HG03575 (cell line): ENCODE measurements at regions not wholly inside any gene's neighbourhood (a gene's known extent, or its start where the extent isn't known, plus 50 kb on each side); places are given as distances from the start of the nearest gene placed in this dataset.
"Not testable (repeated sequence)": the region's sequence is repeated elsewhere in the genome, so short reads cannot be mapped to it uniquely, and the experiment has no call there.

Experiments used
- ATAC-seq: cut with Tn5 transposase; IDR thresholded peaks from one replicate; pipeline ENCODE4 v1.9.1; 2021; ENCODE audit not compliant: unreplicated experiment, insufficient number of reproducible peaks, low FRiP score; ENCODE audit errors: extremely low read depth

DNA sequence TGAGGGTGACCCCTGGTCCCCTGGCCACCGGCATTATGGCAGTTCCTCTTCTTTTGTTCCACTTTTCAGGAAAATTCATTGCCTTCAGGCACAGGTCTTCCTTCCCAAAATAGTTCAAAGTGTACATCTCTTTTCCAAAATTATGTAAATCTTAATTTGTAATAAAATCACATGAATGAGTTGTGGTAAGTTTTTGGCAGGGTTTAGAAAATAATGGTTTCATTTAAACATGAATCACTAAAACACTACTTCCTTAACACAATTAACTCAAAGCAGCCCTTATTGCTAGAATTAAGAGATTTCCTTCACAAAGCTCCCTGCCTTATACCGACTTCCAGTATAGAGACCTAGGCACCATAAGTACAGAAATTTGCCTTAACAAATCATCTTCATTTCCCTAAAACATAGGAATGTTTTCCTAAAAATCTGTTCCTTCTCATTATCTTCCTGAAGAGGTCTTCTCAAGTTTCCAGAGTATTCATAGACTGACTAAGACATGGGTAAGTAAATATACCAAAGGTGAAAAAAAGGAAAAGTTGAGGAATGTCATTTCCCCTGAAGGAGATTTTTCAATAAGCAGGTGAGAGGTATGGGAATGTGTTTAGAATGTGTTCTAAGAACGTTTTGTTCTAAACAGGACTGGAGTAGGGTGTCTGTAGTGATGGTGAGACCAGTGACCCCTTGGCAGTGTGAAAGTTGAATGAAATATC lies 148.2 kb upstream of the CITED2 start:
- no peak for ATAC-seq

DNA sequence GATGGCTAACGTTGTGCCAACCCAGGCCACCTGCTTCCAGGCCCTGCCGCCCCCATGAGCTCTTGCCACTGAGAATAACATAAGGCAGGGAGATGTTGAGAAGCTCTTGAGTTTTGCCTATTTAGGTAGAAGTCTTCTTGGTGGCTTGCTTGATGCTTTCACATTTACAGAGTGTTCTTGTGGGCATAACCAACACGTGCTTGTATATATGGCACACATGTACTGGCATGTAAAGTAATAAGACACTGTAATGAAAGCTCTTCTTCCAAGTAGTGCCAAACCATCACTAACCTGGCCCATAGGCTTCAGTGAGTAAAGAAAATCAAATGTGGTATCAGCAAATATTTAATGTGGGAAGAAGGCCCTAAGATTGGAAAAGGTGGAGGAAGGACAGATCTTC lies 146.9 kb upstream of the CITED2 start:
- ATAC-seq: no peak

DNA sequence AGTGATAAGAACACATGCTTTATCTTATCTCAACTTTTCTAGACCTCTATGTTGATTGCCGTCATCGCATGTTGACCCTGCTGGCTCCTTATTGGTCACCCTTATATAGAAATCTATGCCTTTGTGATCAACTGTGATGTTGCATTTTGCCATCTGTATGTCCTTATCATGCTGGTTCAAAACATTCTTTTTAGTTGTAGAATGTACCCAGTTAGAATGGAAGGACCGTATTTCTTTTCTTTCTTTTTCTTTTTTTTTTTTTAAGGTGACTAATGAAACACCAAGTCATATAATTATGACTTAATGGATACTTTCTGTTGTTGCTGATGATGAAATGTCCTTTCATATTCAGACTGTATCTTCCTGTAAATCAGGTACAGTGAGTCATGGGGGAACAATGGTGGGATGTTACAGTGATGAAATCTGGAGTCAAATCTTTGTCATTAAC lies 145.9 kb upstream of the CITED2 start:
- no peak for ATAC-seq

DNA sequence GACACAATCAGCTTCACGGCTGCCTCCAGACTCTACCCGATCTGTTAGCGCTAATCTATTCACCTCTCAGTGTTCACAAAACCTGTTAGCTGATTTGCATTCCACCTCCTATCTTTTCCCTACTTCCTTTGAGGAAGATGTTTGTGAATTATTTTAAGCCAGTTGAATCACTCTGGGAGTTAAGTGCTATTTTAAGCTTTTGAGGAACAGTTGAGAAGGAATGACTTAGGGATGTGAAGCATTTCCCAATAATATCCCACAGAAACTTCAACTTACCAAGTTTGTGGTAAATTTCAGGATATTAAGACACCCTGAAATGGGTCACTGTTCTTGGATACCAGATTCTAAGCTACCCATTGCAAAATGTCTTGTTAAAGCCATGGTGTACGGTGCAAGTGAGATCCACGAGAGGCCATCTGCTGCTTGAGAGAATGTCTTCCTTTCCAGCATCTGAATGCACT lies 145.2 kb upstream of the CITED2 start:
- ATAC-seq: no peak

DNA sequence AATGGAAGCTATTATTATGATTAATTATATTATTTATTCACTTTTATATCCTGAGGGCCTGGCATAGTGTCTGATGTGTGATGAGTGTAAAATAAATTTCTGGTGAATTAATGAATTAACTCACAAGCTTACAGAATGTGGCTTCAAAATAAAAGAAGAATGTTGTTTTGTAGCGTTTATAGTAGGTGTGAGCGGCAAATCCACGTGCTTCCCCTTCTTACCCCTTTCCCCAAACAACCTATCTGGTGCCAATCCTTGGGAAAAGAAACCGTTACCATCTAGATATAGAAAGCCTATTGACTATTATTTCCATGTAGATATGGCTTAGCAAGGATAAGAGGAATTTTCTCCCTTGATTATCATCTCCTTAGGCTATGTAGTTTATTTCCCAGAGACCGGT lies 144.6 kb upstream of the CITED2 start:
- ATAC-seq: no peak

DNA sequence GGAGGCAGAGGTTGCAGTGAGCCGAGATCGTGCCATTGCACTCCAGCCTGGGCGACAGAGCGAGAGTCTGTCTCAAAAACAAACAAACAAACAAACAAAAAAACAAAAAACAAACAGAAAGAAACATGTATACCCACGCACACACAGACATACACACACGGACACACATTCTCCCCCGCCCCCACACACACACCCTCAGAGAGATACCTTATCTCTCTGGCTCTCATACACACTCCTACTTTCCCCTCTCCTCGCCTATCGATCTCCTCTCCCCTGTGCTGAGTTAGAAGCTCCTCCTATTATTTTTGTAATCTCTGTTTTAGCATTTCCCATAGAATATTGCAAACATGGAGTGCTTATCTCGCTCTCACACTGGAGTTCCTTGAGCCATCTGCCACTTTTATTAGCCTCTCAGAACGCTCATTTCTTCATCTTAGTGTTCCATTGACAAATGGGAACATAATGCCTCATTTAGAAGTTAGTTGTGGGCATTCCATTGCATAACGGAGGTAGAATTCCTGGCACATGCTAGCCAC lies 144.2 kb upstream of the CITED2 start:
- ATAC-seq: no peak

DNA sequence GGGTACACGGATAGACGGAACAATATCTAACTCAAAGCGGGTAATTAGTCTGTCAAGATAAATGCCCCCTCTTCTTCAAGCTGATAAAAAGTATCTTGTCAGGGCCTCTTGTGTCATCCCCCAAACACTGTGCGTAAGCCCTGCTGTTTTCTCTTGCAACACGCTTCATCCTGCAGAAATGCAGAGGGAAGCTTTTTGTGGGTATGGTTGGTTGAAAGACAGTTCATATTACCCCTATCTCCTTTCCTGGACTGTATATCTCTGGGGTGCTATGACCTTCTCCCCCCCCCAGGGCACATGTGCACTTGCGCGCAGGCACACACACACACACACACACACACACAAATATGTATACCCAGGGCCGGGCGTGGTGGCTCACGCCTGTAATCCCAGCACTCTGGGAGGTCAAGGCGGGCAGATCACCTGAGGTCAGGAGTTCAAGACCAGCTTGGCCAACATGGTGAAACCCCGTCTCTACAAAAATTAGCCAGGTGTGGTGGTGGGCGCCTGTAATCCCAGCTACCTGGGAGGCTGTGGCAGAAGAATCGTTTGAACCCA lies 143.6 kb upstream of the CITED2 start:
- not testable (repeated sequence) for ATAC-seq

DNA sequence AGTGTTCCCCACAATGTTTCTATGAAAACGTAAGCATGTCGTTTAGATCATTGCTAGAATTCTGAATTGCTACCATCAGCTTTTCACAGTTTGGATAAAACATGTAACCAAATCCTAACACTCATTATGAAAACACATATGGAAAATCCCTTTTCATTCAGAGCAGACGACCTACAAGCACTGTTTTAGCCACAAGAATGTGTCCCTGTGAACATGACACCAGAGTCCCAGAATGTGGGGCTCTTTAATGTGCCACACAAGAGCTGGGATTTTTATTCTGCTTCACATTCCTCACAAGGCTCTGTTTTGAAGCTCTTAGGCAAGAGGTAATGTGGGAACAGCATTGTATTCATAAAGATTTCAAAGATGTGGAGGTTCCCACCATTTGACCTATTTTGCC lies 141.1 kb upstream of the CITED2 start:
- ATAC-seq: no peak

DNA sequence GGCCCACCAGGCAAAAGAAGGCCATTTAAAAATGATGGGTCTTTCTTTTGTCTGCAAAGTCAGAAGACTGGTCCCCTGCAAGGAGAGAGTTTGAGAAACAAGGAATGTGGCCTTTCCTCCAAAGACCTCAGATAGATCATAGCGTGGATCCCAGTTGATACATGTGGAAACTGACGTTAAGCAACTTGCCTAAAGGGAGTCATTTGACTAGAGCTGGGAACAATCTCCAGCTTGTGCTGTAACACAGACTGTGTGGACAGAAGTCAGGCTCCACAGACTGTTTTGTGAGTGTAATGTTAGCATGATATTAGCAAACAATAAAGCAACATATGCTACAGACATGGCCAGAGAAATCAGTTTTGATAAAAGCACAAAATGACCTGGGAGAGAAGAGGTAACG lies 140.4 kb upstream of the CITED2 start:
- no peak for ATAC-seq

DNA sequence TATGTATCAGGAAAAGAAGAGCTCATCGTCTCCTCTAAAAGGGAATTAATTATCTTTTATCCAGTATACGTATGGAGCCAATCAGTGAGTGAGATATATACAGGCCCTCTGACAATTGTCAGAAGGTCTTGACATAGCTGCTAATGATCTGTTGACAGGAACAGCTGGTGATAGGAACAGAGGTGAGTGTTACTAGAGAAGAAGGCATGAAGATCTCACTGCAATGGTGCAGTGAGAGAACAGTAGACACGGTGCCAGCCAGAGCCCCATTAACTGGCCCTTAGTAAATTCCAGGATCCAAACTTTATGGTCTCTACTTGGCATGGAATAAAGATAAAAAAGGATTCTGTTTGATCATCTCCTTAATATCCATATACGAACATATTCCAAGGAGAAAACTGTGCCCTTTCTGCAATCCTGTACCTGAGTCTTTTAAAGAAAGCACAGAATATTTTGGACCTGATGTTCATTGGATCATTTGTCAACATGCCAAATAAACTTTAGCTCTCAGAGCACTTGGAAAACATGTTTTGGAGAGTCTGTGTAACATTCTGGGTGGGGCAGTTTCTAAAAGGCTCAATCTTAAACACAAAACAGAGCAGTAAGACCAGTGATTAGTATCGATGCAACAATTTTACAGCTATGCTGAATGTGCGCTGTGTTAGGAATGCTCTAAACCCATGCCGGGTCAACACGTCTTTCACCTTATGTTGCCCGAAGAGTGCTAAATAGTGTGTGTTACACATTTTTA lies 135.8 kb upstream of the CITED2 start:
- no peak for ATAC-seq

DNA sequence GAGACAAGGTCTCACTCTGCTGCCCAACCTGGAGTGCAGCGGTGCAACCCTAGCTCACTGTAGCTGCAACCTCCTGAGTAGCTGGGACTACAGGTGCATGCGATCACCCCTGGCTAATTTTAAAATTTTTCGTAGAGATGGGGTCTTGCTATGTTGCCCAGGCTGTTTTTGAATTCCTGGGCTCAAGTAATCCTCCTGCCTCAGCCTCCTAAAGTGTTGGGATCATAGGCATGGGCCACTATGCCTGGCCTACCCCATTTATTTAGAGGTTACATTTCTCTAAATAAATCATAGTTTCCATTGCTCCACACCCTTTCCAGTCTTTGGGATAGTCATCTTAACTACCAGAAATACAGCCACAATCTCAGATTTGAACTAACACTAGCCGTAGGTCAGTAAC lies 134.7 kb upstream of the CITED2 start:
- ATAC-seq: no peak

DNA sequence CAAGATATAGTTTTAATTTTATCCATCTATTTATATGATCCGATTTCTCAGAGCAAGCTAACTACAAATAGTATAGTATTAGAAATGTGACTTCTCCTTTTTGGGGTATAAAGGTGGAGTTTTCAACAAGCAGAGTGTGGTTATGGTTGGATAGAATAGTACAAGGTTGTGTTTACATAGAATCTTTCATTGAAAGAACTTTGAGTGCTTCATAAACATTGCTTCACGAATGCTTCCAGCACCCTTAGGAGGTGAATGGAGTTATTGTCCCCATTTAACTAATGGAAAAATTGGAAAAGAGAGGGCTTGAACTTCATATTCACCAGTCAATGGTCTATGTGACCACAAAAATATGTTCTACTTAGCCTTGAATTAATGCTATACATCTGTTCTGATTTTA lies 134.1 kb upstream of the CITED2 start:
- no peak for ATAC-seq

DNA sequence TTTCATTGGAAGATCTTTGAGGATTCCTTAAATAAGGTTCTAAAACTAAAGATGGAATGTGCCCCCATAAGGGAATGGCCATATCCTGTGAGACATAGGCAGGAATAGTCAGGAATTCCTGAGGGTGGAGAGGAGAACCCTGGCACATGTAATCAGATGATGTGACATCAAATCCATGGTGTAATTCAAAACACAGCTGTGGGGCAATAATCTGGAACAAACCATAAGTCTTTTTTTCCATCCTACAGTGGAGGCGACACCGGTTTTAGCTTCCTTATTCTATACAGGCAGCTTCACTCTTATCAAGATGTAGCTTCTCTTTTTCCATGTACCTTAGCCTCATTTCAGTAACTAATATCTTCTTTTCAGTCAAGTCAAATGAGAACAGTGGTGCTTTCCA lies 133.6 kb upstream of the CITED2 start:
- ATAC-seq: no peak

DNA sequence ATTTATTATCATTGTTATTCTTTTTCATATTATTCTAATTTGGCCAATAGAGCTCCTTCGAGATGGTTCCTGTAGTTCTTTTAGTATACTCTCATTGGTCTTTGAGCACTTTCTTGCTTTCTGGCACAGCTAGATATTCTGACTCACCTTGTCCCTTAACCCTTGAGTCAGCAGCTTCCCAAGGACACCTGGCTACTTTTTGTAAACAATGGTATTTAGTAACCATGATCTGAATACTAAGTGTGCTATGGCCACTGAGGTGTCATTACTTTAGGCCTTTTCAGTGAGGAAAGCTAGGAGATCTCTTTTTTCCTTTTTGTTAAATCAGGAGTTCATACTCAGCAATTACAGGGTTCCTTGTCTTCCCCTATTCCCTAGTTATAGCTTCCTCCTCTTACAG lies 126.5 kb upstream of the CITED2 start:
- ATAC-seq: no peak

DNA sequence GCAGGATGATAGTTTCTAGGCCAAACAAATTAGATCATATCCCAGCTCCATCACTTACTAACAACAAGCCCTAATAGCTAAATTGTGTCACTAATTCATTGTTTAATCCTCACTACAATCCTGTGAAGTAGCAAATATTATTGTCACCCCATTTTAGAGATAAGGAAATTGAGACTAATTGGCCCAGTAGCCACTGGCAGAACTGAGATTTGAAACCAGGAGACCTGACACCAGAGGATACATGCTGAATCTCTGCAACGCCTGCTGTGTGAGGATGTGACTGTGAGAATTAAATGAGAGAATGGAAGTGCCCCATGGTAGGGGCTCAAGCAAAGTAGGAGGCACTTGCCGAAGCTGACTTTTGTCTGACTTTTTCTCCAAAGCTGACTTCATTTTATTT lies 124.3 kb upstream of the CITED2 start:
- no peak for ATAC-seq

DNA sequence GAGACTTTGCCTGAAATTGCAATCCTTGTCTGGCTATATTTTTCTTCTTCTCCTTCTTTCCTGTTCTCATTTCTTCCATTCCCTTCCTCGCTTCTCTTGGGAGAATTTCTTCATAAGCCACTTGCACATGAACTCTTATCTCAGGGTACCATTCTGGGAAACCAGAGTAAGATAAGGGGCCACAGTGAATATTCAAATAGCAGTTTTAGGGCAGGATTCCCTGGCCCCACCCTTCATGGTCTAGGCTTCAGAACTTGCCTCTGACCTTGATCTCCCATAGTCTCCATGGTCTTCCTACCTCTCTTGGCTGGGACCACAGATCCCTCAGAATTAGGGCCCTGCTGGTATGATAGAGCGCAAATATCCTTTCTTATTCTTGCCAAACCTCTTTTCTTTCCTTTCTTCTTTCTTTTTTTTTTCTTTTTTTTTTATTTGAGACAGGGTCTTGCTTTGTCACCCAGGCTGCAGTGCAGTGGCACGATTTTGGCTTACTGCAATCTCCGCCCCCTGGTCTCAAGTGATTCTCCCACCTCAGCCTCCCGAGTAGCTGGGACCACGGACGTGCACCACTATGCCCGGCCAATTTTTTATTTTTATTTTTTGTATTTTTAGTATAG lies 123.0 kb upstream of the CITED2 start:
- ATAC-seq: no peak

DNA sequence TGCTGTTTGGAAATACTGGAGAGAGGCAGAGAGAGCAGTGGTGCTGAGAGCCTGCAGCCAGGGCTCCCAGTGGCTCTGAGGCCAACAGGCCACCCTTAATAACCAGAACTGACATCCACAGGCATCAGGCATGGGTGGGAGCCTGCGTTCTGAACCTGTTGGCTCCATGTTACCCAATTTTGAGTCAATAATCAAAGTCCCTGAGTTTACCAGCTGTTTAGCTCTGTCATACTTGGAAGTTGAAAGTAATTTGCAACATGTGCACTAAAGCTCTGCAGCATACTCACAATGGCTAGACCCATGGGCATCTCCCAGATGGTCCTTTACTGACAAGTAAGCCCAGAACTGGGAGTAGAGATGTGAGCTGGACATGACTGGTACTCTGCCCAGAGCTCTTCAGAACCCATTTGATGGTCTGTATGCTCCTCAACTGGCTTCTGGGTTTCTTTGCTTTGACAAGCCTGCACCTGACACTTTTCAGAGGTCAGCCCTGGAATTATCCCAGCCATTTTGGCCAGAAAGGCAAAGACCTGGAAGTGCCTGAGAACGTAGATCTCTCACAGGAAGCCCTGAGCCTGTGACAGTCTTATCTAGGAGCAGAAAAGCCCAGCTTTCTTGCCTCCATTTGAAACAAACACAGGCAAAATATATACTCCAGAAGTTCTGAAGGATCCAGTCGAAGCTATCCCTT lies 122.4 kb upstream of the CITED2 start:
- no peak for ATAC-seq

DNA sequence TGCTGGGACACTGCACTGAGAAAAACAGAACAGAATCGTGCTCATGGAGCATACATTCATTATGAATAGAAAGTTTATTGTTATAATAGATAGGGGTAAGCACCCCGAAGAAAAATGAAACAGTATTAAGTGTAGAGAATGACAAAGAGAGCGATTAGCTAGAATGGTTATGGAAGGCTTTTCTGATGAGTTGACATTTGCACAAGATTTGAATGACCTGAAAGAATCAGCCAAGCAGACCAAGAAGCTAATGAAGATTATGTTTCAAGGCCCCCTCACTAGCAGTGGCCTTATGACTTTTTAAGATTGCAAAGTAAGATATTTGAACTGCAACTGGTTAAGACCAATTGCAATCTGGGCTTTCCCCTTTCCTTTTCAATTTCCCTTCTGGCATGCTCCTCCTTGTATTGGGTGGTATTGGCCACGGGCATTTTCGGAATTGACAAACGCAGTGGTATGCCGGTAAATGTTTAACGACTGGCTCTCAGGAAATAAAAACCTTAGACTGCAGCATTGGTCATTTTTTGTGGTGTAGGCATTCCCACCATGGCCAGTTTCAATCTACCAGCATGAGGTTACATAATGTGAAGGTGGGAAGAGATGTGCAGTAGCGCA lies 120.0 kb upstream of the CITED2 start:
- no peak for ATAC-seq

DNA sequence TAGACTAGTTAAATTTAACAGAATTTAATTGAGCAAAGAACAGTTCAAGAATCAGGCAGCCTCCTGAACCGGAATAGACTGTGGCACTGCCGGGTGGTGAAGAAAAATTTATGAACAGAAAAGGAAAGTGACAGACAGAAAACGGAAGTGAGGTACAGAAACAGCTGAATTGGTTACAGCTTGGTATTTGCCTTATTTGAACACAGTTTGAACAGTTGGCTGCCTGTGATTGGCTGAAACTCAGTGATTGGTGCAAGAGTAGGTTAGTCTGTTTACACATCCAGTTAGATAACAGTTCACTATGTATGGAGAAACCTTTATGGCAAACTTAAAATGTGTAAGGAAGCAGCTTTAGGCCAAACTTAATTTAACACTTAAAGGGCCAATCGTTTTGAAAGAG lies 116.0 kb upstream of the CITED2 start:
- peak; percentile 56 for ATAC-seq
